KOPT-K1 (cell line): ENCODE measurements at regions not wholly inside any gene's neighbourhood (a gene's known extent, or its start where the extent isn't known, plus 50 kb on each side); places are given as distances from the start of the nearest gene placed in this dataset.

ENCODE experiments used
- H3K27ac ChIP-seq: fragments of 200-600 bp; sonication (generic); 2 replicates; pipeline ENCODE4 v1.5.1; 2016; ENCODE audit warnings: antibody characterized with exemption, mild to moderate bottlenecking, low read depth, low read length; ENCODE audit not compliant: poor library complexity, severe bottlenecking
- H3K36me3 ChIP-seq: fragments of 200-600 bp; sonication (generic); 2 replicates; pipeline ENCODE4 v1.5.1; 2017; ENCODE audit warnings: antibody characterized with exemption, mild to moderate bottlenecking, low read length, moderate library complexity; ENCODE audit not compliant: insufficient read depth
- H3K9me3 ChIP-seq: fragments of 200-600 bp; sonication (generic); 2 replicates; pipeline ENCODE4 v1.5.1; 2017; ENCODE audit warnings: antibody characterized with exemption, low read length, mild to moderate bottlenecking; ENCODE audit not compliant: insufficient read depth, poor library complexity, severe bottlenecking

DNA sequence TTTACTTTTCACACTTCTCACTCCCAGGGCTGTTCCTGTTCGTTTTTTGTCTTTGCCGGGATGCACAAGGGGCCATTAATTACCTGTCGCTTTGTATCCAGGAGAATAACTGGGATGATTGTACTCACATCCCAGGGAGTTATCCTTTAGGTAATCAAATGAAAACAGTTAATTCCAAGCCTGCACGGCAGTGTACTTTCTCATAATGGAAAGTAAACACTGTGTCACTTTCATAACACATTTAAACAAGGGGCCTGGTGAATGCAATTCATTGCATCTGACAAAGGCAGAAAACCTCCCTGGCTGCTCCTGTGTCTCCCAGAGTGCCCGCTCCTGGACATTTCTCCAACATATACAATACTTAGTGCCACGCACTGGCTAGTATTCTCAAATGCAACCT is 138.7 kb upstream of the CELF2 start:
- no peak overlapping the region for H3K27ac ChIP-seq
- no peaks in the 10 kb centered on the region for H3K36me3 ChIP-seq
- H3K9me3 ChIP-seq: peaks cover 3% of the 10 kb centered on the region

DNA sequence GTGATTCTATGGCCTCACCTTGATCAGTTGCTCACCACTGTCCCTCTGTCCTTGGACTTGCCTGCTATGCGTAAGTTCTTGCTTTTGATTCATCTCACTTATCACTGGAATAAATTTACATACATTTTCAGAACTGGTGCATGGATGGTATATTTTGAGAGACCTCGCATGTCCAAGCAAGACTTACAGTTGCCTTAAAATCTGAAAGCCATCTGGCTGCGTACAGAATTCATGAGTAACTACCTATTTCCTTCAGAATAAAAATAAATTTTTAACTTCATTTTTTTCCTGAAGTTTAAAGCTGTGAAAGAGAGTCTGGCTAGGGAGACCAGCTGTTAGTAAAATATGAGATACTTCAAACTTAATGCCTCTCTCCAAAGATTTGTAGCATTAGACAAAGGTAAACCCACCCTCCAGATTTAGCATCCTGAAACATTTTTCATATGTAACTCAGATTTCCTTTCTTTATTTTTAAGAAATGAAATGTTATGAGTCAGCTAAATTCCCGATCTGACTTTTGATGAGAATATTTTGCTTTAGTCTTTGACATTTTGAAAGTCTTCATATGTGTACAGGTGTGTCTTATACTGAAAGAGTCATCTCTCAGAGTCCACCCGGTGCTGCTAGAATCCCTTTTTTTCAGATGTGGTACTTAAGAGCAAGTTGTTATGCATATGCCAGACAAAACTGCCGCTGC is 136.4 kb upstream of the CELF2 start:
- H3K9me3 ChIP-seq: peaks cover 13% of the 10 kb centered on the region

DNA sequence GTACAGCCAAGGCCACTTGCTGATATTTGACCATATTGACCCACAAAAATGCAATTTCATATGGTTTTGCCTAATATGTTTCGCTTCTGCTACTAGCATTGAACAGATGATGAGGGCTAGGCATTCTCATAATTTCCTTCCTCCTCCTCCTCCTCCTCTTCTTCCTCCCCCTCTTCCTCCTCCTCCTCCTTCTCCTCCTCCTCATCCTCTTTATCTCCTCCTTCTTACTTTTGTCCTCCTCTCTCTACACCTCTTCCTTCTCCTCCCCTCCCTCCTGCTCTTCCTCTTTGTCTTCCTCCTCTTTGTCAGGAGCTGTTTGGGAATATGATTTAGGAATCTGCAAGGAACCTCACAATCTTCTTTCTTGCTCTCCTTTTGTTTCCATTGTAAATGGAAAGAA is 133.9 kb upstream of the CELF2 start:
- Histone ChIP-seq H3K9me3 (peaks cover 13% of the 10 kb centered on the region), H3K27ac (no peak overlapping the region), H3K36me3 (no peaks in the 10 kb centered on the region)

More for the DNA sequence above, 136.4 kb upstream of the CELF2 start:
- H3K36me3 ChIP-seq: no peaks in the 10 kb centered on the region
- no peak overlapping the region for H3K27ac ChIP-seq

DNA sequence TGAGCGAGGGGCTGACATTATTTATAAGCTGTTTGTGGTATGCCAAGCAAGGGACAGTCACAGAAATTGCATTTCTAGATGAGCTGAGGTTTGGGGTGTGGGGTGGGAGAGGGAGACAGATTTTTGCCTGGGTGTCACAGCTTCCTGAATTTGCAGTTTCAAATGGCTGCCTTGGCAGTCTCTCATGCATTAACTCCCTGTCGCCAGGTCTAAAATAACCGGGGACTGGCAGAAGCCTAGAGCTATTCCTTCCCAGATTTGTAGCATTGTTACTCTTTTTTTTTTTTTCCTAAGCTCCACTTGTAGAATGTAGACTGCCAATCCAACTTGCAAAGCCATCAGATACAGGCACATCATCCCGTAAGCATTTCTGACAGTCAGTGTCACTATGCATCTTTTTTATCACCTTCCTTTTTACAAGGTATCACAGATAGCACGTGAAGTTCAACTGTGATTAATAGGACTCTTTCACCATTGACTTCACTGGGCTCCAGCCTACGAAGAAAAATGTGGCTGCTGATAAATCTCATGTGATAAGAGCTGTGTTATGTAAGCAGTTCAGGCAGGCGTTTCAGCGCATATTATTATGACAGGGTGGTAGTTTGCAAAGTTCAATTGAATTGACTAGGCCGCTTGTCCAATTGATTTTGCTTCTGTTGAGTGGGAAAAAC is 130.7 kb upstream of the CELF2 start:
- Histone ChIP-seq H3K27ac (no peak overlapping the region), H3K9me3 (peaks cover 13% of the 10 kb centered on the region), H3K36me3 (no peaks in the 10 kb centered on the region)

DNA sequence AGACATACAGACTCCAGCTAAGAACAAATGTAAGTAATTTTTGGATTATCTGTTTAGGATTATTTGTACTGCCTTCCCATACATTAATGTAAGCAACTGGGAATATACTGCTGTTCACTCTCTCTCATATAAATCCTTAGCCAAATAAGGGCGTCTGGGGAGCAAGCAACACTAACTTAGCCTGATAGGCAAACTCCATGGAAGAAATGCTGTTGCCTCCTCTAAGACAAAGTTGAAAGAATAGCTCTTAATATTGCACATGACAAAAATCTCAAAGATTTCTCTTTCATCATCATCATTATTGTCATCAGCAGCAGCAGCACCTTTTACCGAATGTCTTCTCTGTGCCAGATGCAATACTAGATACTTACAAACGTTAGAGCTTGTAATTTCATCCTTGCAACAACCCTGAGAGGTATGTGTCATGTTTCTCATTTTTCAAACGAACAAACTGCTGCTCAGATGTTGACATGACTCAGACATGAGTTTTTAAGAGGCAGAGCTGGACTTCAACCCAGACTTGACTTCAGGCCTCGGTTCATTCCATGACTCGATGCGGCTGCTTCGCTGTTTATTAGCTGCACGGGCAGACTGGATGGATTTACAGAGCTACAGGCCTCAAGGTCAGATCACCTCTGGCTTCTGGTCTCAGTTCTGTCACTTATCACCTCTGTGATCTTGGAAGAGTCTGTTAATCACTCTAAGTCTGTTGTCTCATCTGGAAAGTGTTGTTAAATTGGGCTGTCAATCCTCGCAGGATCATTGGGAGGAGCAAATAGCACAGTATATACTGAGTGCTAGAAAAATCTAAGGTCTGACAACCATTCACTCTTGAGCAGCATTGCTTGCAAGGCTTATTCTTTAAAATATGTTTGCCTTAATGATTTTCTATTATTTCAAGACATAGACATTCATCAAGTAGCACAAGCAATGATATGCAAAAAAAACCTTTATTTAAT is 126.3 kb upstream of the CELF2 start:
- no peak overlapping the region for H3K27ac ChIP-seq
- no peaks in the 10 kb centered on the region for H3K36me3 ChIP-seq
- peaks cover 16% of the 10 kb centered on the region for H3K9me3 ChIP-seq

DNA sequence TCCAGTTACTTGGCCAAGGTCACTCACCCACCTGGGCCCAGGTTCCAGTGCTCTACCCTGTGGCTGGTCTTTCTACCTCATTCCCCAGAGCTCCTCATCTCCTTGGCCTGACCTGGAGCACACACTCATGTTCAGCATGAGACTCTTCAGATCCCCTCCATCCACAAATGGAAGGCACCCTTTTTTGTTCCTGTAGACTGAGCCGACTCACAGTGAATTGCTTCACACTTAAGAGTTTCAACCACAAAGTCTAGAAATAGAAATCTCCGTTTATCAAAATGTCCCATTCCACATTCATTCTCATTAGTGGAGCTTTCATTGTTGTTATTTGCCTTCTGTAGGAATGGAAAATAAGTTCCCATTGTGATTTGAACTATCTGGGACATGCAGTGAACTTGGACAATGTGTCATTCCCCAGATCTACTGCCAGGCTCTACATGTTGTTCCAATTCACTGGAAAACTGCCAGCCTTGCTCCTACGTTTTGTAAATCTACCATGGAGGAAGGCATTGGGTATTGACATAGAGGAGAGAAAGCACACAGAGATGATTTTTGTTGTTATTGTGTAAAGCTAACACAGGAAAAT is 125.3 kb upstream of the CELF2 start:
- Histone ChIP-seq H3K27ac (no peak overlapping the region), H3K36me3 (no peaks in the 10 kb centered on the region), H3K9me3 (peaks cover 17% of the 10 kb centered on the region)

DNA sequence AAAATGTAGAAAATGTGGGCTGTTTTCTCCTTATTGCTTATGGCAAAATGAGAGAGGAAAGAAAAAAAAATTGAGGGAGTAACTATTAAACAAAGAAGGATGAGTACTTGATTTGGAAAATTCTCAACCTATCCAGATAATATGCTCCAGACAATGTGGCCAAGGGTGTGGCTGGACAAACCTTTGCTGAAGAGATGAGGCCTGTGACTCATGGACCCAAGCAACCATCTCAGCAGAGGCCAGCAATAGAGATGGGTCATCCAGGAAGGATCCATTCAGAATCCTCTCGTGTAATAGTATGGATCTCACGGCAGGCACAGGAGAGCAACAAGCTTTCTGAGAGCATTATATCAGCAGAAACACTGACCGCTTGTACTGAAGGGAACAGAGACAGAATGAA is 120.3 kb upstream of the CELF2 start:
- Histone ChIP-seq H3K27ac (no peak overlapping the region), H3K9me3 (peaks cover 17% of the 10 kb centered on the region), H3K36me3 (no peaks in the 10 kb centered on the region)

DNA sequence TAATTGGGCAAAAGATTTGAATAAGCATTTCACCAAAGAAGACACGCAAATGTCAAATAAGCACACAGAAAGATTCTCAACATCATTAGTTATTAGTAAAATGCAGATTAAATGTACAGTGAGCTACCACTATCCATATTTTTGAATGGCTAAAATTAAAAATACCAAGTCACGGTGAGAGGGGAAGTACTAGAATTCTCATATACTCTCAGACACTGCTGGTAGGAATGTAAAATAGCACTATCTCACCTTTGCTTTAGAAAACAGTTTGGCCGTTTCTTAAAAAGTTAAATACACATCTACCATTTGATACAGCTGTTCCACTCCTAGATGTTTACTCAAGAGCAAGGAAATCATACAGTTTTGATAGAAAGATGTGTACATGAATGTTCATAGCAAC is 115.8 kb upstream of the CELF2 start:
- no peaks in the 10 kb centered on the region for H3K9me3 ChIP-seq
- no peaks in the 10 kb centered on the region for H3K36me3 ChIP-seq
- no peak overlapping the region for H3K27ac ChIP-seq

DNA sequence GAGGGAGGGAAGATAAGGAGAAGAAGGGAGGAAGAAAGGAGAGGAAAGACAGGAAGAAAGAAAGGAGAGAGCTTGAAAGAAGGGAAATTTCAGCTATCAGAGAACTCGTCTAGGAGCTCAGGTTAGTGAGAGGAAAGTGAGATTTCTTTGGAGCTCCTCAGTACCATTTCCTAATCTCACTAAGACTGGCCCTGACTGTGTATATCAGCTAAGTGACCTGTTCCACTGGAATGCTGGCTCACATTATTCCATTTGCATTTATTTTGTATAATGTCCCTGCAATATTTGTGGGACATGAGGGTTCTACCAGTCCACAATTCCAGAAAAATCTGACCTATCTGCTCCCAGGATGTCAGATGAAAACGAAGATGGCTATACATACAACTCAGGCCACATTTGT is 114.7 kb upstream of the CELF2 start:
- no peak overlapping the region for H3K27ac ChIP-seq
- no peaks in the 10 kb centered on the region for H3K36me3 ChIP-seq
- no peaks in the 10 kb centered on the region for H3K9me3 ChIP-seq

DNA sequence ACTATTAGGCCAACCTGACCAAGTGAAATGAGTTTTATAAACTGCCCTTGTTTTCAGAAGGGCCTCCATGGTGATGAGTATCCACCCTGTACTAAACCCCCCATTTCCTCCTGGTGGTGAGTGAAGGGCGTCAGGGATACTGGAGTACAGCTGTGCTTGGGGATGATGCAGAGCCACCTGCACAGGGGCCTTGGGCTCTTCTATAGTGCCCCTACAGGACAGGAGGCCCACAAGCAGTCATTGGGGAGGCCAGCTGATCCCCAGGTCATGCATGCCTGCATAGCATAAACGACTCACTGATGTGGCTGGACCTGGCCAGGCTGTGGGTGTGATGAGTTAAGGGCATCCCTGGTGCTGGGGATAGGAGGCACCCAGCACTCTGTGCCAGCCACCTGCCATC is 114.1 kb upstream of the CELF2 start:
- Histone ChIP-seq H3K36me3 (no peaks in the 10 kb centered on the region), H3K27ac (no peak overlapping the region), H3K9me3 (no peaks in the 10 kb centered on the region)

DNA sequence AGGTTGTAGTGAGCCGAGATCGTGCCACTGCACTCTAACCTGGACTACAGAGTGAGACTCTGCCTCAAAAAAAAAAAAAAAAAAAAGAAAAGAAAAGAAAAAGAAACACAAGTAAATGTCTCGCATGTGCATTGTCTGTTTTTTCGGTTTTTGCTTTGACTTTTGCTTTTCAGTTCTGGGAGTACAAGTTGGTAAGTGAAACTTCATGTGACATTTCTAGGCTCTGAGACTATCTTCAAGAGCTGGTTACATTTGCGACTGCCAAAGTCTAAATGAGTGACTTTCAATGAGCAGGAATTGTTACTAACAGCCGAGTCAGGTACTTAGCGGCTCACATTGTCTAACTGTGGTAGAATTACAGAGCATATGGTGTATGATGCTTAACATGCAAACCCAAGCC is 107.0 kb upstream of the CELF2 start:
- no peaks in the 10 kb centered on the region for H3K9me3 ChIP-seq
- no peak overlapping the region for H3K27ac ChIP-seq
- no peaks in the 10 kb centered on the region for H3K36me3 ChIP-seq

DNA sequence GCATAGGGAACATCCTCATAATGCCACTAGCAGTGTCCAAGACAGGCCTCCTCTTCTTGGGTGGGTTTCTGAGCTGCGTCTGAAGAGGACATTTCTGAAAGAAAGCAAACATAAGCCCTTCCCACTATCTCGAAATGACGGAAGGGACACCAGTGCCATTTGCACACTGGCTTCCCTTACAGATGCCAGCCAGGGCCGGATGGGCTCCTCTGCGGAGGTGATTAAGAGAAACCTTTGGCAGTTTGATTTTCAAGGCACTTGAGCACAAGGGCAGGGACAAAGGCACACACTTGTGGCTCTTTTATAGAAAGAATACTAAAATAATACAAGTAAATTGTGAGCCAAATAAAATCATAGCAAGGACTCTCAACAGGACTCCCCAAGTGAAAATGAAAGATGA is 106.6 kb upstream of the CELF2 start:
- no peaks in the 10 kb centered on the region for H3K36me3 ChIP-seq
- no peak overlapping the region for H3K27ac ChIP-seq
- H3K9me3 ChIP-seq: no peaks in the 10 kb centered on the region

DNA sequence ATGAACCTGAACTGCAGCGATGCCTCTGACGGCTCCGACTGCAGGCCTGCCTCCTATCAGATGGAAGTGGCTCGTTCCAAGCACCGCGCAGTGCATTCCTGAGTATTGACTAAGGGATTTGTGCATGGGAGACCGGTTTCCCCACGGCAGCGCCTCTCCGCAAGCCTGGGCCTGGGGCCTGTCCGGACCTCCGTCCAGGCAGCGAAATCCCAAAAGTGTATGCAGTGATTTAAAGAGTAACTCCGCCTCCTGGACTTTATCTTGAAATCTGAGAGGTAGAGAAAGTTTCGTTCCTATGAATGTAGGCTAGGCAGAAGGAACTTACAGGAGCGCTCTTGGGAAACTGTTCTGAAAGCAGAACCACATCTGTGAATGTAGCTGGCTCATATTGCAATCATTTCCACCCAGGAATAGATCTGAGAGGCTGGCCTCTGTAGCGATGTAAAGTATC is 106.2 kb upstream of the CELF2 start:
- H3K27ac ChIP-seq: no peak overlapping the region
- H3K9me3 ChIP-seq: no peaks in the 10 kb centered on the region
- H3K36me3 ChIP-seq: no peaks in the 10 kb centered on the region

DNA sequence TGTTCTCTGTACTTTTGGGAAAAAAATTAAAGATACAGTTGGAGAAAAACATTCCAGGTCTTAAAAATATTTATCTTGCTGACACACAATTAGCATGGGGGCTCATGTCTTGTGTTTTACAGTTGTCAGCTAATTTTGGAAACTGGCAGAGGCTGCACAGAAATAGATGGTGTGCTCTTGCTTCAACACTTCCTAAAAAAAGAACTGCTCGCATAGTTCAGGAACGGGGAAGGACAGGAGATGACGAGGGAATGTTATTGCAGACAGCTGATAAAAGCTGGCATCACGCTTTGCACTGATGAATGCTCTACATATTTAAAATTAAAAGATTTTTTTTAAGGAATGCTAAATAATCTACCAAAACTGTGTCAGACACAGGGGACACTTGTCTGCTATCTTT is 103.5 kb upstream of the CELF2 start:
- no peaks in the 10 kb centered on the region for H3K9me3 ChIP-seq

DNA sequence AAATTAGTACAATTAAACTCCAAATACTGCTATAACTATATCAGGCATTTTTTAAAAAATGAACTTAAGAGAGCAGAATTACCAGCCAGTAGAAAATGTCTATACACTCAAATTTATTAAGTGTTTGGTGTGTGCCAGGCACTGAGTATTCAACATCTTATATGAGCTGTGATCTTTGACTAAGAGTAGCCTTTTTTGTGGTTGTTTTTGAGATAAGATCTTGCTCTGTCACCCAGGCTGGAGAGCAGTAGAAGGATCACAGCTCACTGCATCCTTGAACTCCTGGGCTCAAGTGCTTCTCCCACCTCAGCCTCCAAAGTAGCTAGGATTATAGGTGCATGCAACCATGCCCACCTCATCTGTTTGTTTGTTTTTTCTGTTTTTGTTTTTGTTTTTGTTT is 102.5 kb upstream of the CELF2 start:
- no peaks in the 10 kb centered on the region for H3K36me3 ChIP-seq
- no peak overlapping the region for H3K27ac ChIP-seq

More for the DNA sequence above, 103.5 kb upstream of the CELF2 start:
- H3K27ac ChIP-seq: no peak overlapping the region
- H3K36me3 ChIP-seq: no peaks in the 10 kb centered on the region

More for the DNA sequence above, 102.5 kb upstream of the CELF2 start:
- H3K9me3 ChIP-seq: no peaks in the 10 kb centered on the region
